Panc1 (cell line): ENCODE measurements at regions not wholly inside any gene's neighbourhood (a gene's known extent, or its start where the extent isn't known, plus 50 kb on each side); places are given as distances from the start of the nearest gene placed in this dataset.

Experiments
- ATAC-seq: fragments of 200-7000 bp; cut with Tn5 transposase; 2 replicates; pipeline ENCODE4 v1.9.1; 2020; ENCODE audit warnings: mild to moderate bottlenecking, moderate library complexity
- BruUV-seq: library from RNA; stranded (reverse); fragments of 400-500 nt; replicated peaks from 2 replicates; lab custom pipeline; 2021; lab: Mats Ljungman, UMichigan
- CTCF ChIA-PET: fragments of 300-600 bp; sonication (Branson Sonifier 250); formaldehyde crosslinking; loops from one replicate; lab custom pipeline; 2022; ENCODE audit warnings: antibody characterized with exemption; lab: Charles Lee
- POLR2A ChIA-PET: fragments of 300-600 bp; sonication (Branson Sonifier 250); formaldehyde crosslinking; loops from one replicate; lab custom pipeline; 2022; ENCODE audit warnings: antibody characterized with exemption; lab: Charles Lee
- DNase-seq: peaks from one replicate; pipeline ENCODE4 v3.0.0-alpha.2; 2010; ENCODE audit warnings: low read depth, low spot score
- H3K27ac ChIP-seq: 2 replicates; pipeline ENCODE4 v1.5.1; 2011; ENCODE audit warnings: mild to moderate bottlenecking, low read length, inconsistent platforms
- H3K27me3 ChIP-seq: fragments of 200-500 bp; sonication (Bioruptor generic); 2 replicates; pipeline ENCODE4 v1.6.0; 2014; ENCODE audit warnings: low read length, inconsistent platforms; ENCODE audit not compliant: control insufficient read depth, insufficient read depth
- H3K36me3 ChIP-seq: fragments of 200-500 bp; sonication (Bioruptor generic); 2 replicates; pipeline ENCODE4 v1.5.1; 2014; ENCODE audit warnings: inconsistent platforms, mild to moderate bottlenecking, low read length, moderate library complexity; ENCODE audit not compliant: control insufficient read depth, insufficient read depth
- H3K4me1 ChIP-seq: 2 replicates; pipeline ENCODE4 v1.5.1; 2011; ENCODE audit warnings: inconsistent platforms, mild to moderate bottlenecking, low read length, moderate library complexity; ENCODE audit not compliant: control insufficient read depth, insufficient read depth
- H3K4me3 ChIP-seq, 2 experiments: 2 replicates each; pipeline ENCODE4 v1.5.1; 2011 to 2012; ENCODE audit warnings: low read depth in 2 of 2, low read length in 2 of 2, mild to moderate bottlenecking in 2 of 2, inconsistent platforms in 1 of 2, moderate library complexity in 1 of 2
- H3K9me3 ChIP-seq: fragments of 200-500 bp; sonication (Bioruptor generic); 2 replicates; pipeline ENCODE4 v1.5.1; 2014; ENCODE audit warnings: low read depth, mild to moderate bottlenecking, inconsistent platforms, low read length, moderate library complexity; ENCODE audit not compliant: control insufficient read depth, insufficient read depth
- CTCF ChIP-seq: fragments of 450-650 bp; IDR thresholded peaks from 2 replicates; pipeline ENCODE4 v1.5.1; 2017; ENCODE audit warnings: mild to moderate bottlenecking
- POLR2AphosphoS5 ChIP-seq: IDR thresholded peaks from 2 replicates; pipeline ENCODE4 v1.6.1; 2012; ENCODE audit warnings: mild to moderate bottlenecking, low read depth, low read length, moderate library complexity
- REST ChIP-seq, 2 experiments: IDR thresholded peaks; 2 replicates each; pipeline ENCODE4 v1.6.1; 2011 to 2012; ENCODE audit warnings: low read depth in 2 of 2, control low read depth in 1 of 2, low read length in 1 of 2, mild to moderate bottlenecking in 1 of 2, moderate library complexity in 1 of 2; ENCODE audit not compliant: insufficient read depth in 1 of 2
- SIN3A ChIP-seq: IDR thresholded peaks from 2 replicates; pipeline ENCODE4 v1.6.1; 2012; ENCODE audit warnings: low read depth, mild to moderate bottlenecking, low read length, moderate library complexity, borderline replicate concordance; ENCODE audit not compliant: insufficient read depth
- TCF7L2 ChIP-seq: IDR thresholded peaks from 2 replicates; pipeline ENCODE4 v1.6.1; 2011; ENCODE audit warnings: mild to moderate bottlenecking, low read depth, low read length, inconsistent platforms
- in situ Hi-C: cut with HindIII; loops from 2 replicates; pipeline ENCODE4 v1.10.0; 2016; ENCODE audit warnings: low sequenced_read_pairs, low pct_unique_long_range_greater_than_20kb
- intact Hi-C: fragments of 100-400 bp; cut with micrococcal nuclease; formaldehyde crosslinking; loops from one replicate; pipeline ENCODE4 v1.10.0; 2022; ENCODE audit not compliant: unreplicated experiment

DNA sequence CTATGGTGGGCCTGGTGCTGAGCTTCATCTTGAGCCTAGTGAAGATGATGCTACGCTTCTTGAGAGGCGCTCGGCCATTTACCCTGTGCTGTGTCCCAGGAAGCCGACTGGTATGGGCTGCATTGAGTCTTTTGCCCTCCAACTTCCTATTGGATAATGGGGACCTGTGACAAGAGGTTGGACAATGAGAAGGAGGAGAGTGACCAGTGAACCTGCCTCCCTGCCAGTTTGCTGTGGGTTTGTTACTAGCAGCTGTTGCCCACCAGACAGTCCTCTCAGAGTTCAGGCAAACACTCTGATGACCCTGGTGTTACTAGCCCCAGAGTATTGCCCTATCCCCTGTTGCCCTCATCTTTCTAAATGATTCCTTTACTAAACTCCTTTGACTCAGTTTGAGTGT is 99.6 kb upstream of the PFN2 start:
- no peak overlapping the region for H3K27ac ChIP-seq
- H3K36me3 ChIP-seq, result no peaks in the 10 kb centered on the region
- H3K27me3 ChIP-seq, result no peaks in the 10 kb centered on the region
- ATAC-seq (no peak), DNase-seq (no peak)
- intact Hi-C loops (no loop called here), in situ Hi-C loops (no loop called here)
- POLR2A ChIA-PET, result interaction anchor here (0.6 kb wide), 1 partner anchor 177 kb away, joined by 4 read pairs; no protein-coding TSS in a partner anchor
- no peaks in the 10 kb centered on the region for H3K9me3 ChIP-seq
- H3K4me1 ChIP-seq, result peaks cover 20% of the 10 kb centered on the region
- CTCF ChIA-PET, result no interaction called here
- TF ChIP-seq CTCF (no peak), POLR2AphosphoS5 (no peak), SIN3A (no peak), REST (IDR thresholded peaks at IDR 0.05; ENCODE audit: insufficient read depth in 1 of 2, low read depth in 2 of 2, low read length in 1 of 2) (no peak), TCF7L2 (no peak)
- H3K4me3 ChIP-seq, result no peak overlapping the region
- no TSS peak for BruUV-seq

GRCh38 chr3:150069633-150070032 is 98.9 kb upstream of the PFN2 start:
- no peaks in the 10 kb centered on the region for H3K36me3 ChIP-seq
- ATAC-seq, result no peak
- no peak for DNase-seq
- no peak overlapping the region for H3K27ac ChIP-seq
- no peaks in the 10 kb centered on the region for H3K27me3 ChIP-seq
- BruUV-seq, result no TSS peak
- no peaks in the 10 kb centered on the region for H3K9me3 ChIP-seq
- CTCF ChIA-PET, result no interaction called here
- intact Hi-C loops (no loop called here), in situ Hi-C loops (no loop called here)
- peaks cover 16% of the 10 kb centered on the region for H3K4me1 ChIP-seq
- POLR2A ChIA-PET, result interaction anchor here (0.6 kb wide), 1 partner anchor 177 kb away, joined by 4 read pairs; no protein-coding TSS in a partner anchor
- H3K4me3 ChIP-seq, result no peak overlapping the region
- no peak for TF ChIP-seq TCF7L2
- no peak for TF ChIP-seq POLR2AphosphoS5
- TF ChIP-seq CTCF, result no peak
- no peak for TF ChIP-seq SIN3A
- TF ChIP-seq REST (IDR thresholded peaks at IDR 0.05; ENCODE audit: insufficient read depth in 1 of 2, low read depth in 2 of 2, low read length in 1 of 2), result no peak
